ENCODE measurements at regions not wholly inside any gene's neighbourhood (a gene's known extent, or its start where the extent isn't known, plus 50 kb on each side); places are given as distances from the start of the nearest gene placed in this dataset.

DNA sequence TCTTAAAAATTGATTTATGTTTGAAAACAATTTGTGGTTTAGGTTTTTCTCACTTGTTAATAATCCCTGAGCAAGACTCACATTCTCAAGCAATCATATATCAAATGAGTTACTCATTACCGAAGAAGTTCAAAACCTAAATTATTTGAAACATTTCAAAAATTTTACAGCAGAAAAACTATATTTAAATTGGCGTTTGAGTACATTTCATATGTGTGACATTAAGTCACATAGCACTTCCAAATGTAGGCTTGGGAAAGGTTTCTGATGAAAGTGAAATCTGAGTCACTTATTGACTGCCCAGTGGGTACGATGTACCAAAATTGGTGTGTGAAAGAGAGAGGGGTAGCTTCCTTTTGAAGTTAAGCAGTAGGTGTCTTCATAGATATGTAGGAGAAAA lies 411.4 kb upstream of the SGCD start:
- no peak overlapping the region for H3K4me3 ChIP-seq (ENCODE audit: control insufficient read depth, low read depth, low read length)
- DNase-seq (ENCODE audit: low read depth), result no peak
- TF ChIP-seq, protein P1, sequence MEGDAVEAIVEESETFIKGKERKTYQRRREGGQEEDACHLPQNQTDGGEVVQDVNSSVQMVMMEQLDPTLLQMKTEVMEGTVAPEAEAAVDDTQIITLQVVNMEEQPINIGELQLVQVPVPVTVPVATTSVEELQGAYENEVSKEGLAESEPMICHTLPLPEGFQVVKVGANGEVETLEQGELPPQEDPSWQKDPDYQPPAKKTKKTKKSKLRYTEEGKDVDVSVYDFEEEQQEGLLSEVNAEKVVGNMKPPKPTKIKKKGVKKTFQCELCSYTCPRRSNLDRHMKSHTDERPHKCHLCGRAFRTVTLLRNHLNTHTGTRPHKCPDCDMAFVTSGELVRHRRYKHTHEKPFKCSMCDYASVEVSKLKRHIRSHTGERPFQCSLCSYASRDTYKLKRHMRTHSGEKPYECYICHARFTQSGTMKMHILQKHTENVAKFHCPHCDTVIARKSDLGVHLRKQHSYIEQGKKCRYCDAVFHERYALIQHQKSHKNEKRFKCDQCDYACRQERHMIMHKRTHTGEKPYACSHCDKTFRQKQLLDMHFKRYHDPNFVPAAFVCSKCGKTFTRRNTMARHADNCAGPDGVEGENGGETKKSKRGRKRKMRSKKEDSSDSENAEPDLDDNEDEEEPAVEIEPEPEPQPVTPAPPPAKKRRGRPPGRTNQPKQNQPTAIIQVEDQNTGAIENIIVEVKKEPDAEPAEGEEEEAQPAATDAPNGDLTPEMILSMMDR (conservative IDR thresholded peaks at IDR 0.05; ENCODE audit: control insufficient read depth, insufficient read depth, low read depth, low read length), result no peak

DNA sequence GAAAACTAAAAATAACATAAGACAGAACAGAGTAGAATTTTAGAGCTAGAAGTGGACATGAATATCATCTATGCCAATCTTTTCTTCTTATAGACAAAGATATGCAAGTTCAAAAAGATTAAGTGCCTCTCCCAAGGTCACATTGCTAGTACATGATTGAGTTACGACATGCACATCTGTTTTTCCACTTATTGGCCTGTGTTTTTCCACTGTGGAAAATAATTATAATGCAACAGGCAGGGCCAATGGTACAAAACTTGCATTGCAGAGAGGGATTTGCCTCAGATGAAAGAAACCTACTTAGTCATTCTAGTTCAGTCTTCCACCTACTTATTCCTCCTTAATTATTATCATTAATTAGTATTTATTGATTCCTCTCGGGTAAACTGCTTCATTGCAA lies 407.8 kb upstream of the SGCD start:
- TF ChIP-seq, protein P1 (conservative IDR thresholded peaks at IDR 0.05; ENCODE audit: control insufficient read depth, insufficient read depth, low read depth, low read length), result no peak
- H3K4me3 ChIP-seq (ENCODE audit: control insufficient read depth, low read depth, low read length), result no peak overlapping the region
- no peak for DNase-seq (ENCODE audit: low read depth)

DNA sequence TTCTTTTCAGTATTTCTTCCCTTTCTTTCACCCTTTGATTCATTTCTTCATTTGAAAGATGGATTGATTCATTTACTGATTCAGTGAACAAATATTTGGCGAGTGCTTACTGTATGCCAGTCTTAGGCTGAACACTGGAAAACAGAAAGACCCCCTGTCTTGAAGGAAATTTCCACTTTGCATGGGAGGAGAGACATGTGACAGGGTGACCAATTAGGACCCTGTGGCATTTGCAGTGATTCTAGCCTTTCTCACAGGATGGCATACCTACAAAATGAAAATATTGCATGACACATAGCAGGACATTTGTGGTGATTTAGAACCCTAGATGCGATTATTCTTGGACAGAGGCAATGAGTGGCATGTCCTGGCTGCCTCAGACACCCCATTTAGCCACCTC lies 407.2 kb upstream of the SGCD start:
- no peak for DNase-seq (ENCODE audit: low read depth)
- TF ChIP-seq, protein P1 (conservative IDR thresholded peaks at IDR 0.05; ENCODE audit: control insufficient read depth, insufficient read depth, low read depth, low read length), result no peak
- H3K4me3 ChIP-seq (ENCODE audit: control insufficient read depth, low read depth, low read length), result no peak overlapping the region

DNA sequence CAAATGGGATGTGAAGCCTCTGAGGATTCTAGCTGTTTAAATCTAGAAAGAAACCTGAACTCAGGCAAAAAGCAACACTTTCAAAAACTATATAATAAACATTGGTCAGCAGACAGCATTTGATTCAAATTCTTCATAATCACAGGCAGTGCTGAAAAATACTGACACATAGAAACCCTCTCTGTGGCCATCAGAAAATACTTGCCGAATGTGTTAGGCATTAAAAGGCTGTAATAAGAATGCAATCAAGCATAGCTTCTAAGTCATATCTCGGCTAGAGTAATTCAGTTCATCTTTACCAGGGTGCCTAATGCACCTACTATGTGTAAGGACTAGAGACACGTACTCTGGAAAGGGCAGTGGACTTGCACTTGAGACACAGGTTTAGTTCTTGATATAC lies 405.3 kb upstream of the SGCD start:
- no peak overlapping the region for H3K4me3 ChIP-seq (ENCODE audit: control insufficient read depth, low read depth, low read length)
- TF ChIP-seq, protein P1 (conservative IDR thresholded peaks at IDR 0.05; ENCODE audit: control insufficient read depth, insufficient read depth, low read depth, low read length), result no peak
- no peak for DNase-seq (ENCODE audit: low read depth)

DNA sequence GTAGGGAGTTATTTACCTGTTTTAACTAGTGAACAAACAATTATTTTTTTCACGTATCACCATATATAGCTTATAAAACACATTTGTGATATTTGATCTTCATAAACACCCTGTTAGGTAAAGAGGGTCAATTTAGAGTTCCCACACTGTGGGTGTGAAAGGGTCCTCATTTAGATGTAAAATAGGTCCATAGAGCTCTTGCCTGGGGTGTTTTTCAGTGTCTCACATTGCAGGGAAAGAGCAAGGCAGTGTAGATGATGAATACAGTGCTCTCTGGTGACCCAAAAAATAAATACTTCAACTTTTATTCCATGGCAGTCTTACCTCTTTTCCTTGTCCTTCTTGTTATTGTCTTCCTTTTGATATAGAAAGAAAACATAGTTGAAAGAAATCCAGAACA lies 403.2 kb upstream of the SGCD start:
- no peak for DNase-seq (ENCODE audit: low read depth)
- H3K4me3 ChIP-seq (ENCODE audit: control insufficient read depth, low read depth, low read length), result no peak overlapping the region
- TF ChIP-seq, protein P1 (conservative IDR thresholded peaks at IDR 0.05; ENCODE audit: control insufficient read depth, insufficient read depth, low read depth, low read length), result no peak

DNA sequence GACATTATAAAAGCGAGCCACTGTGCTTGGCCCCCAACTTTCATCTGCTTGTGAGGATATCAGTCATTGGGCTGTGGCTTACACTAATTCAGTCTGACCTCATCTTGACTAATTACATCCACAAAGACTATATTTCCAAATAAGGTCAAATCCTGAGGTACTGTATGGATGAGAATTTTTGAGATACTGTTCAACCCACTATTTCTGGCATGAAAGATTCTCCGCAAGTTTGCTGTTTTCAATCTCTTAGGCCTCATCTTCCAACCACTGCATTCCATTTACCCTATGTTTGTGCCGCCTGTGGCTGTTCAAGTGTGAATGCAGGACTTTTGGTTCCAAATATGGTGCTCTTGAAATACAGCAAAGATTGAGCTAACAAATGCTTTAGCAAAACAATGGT lies 400.9 kb upstream of the SGCD start:
- no peak for DNase-seq (ENCODE audit: low read depth)

More for the DNA sequence above, 400.9 kb upstream of the SGCD start:
- no peak overlapping the region for H3K4me3 ChIP-seq (ENCODE audit: control insufficient read depth, low read depth, low read length)
- TF ChIP-seq, protein P1 (conservative IDR thresholded peaks at IDR 0.05; ENCODE audit: control insufficient read depth, insufficient read depth, low read depth, low read length), result no peak
